GM12878 (cell line): ENCODE measurements at regions not wholly inside any gene's neighbourhood (a gene's known extent, or its start where the extent isn't known, plus 50 kb on each side); places are given as distances from the start of the nearest gene placed in this dataset.

Source experiments
- BCL11A ChIP-seq: IDR thresholded peaks from 2 replicates; pipeline ENCODE4 v1.6.1; 2011; ENCODE audit warnings: low read depth, low read length
- CEBPB ChIP-seq, 2 experiments: fragments of 150-350 bp in 1 of 2; IDR thresholded peaks; 2 replicates each; pipeline ENCODE4 v1.6.1; 2012 to 2014; ENCODE audit warnings: low read depth in 2 of 2, low read length in 2 of 2, borderline replicate concordance in 1 of 2, inconsistent platforms in 1 of 2
- CTCF ChIP-seq, 3 experiments: IDR thresholded peaks in 2 of 3; conservative IDR thresholded peaks in 1 of 3; 2 replicates each; pipeline ENCODE4 v1.5.1; 2011; ENCODE audit warnings: low read depth in 3 of 3, low read length in 3 of 3, mild to moderate bottlenecking in 3 of 3, control low read depth in 2 of 3, moderate library complexity in 2 of 3, inconsistent platforms in 1 of 3, mixed read lengths in 1 of 3; ENCODE audit not compliant: control insufficient read depth in 2 of 3, insufficient read depth in 1 of 3; ENCODE audit errors: extremely low read depth in 1 of 3
- ETV6 ChIP-seq, 2 experiments: fragments of 450-650 bp in 1 of 2; IDR thresholded peaks in 1 of 2; conservative IDR thresholded peaks in 1 of 2; 2 replicates each; pipeline ENCODE4 v1.6.1; 2014; ENCODE audit warnings: antibody characterized with exemption in 1 of 2, borderline replicate concordance in 1 of 2, low read depth in 1 of 2, mild to moderate bottlenecking in 1 of 2, moderate library complexity in 1 of 2
- MEF2B ChIP-seq: fragments of 450-650 bp; IDR thresholded peaks from 2 replicates; pipeline ENCODE4 v1.6.1; 2018; ENCODE audit warnings: mild to moderate bottlenecking, moderate library complexity; ENCODE audit not compliant: partially characterized antibody, poor library complexity, severe bottlenecking
- RBBP5 ChIP-seq: fragments of 200-600 bp; sonication (generic); conservative IDR thresholded peaks from 2 replicates; pipeline ENCODE4 v1.6.1; 2016
- RELA ChIP-seq: fragments of 450-650 bp; IDR thresholded peaks from 2 replicates; pipeline ENCODE4 v1.8.0; 2014; ENCODE audit warnings: borderline replicate concordance; ENCODE audit not compliant: partially characterized antibody
- ZBTB4 ChIP-seq: fragments of 450-650 bp; formaldehyde crosslinking; IDR thresholded peaks from 2 replicates; pipeline ENCODE4 v1.4.0; 2022; ENCODE audit warnings: mild to moderate bottlenecking, moderate library complexity

DNA sequence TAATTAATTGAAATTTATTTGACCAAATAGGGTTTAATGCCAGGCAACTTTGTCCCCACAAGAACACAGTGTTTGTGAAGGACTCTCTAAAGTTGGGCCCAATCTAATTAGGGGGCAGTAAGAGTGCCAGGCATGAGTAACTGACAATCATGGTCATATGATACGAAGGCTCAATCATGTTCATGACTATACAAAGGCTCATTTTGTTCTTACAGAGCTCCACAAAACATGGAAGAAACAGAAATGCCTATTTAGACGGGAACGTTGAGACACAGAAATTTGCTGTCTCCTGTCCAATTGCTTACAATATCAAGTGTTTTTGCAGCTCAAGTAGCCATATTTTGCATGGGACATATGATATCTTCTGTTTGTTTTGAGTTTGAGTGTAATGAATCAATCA, 391.1 kb downstream of the SI start (continued):
- no peak for TF ChIP-seq ZBTB4 (CRISPR knock-in tag)
- TF ChIP-seq MEF2B: no peak
- TF ChIP-seq CTCF (IDR thresholded peaks at IDR 0.05 in 2 of 3, conservative IDR thresholded peaks at IDR 0.05 in 1 of 3; ENCODE audit: control insufficient read depth in 2 of 3, extremely low read depth in 1 of 3, insufficient read depth in 1 of 3, low read depth in 3 of 3, low read length in 3 of 3): no peak
- TF ChIP-seq ETV6 (conservative IDR thresholded peaks at IDR 0.05 in 1 of 2, IDR thresholded peaks at IDR 0.05 in 1 of 2; ENCODE audit: borderline replicate concordance in 1 of 2, low read depth in 1 of 2): no peak
- no peak for TF ChIP-seq CEBPB (IDR thresholded peaks at IDR 0.05; ENCODE audit: borderline replicate concordance in 1 of 2, low read depth in 2 of 2, low read length in 2 of 2)
- no peak for TF ChIP-seq RBBP5
- no peak for TF ChIP-seq BCL11A
- TF ChIP-seq RELA: no peak
